ENCODE measurements at regions not wholly inside any gene's neighbourhood (a gene's known extent, or its start where the extent isn't known, plus 50 kb on each side); places are given as distances from the start of the nearest gene placed in this dataset.

GRCh38 chr1:10897321-10897980, 101.0 kb upstream of the CASZ1 start:
- H3K4me1 ChIP-seq (ENCODE audit: low read length), result no peaks in the 10 kb centered on the region
- H3K9me3 ChIP-seq (ENCODE audit: insufficient read depth, low read length), result no peaks in the 10 kb centered on the region
- H3K27me3 ChIP-seq (ENCODE audit: low read depth, low read length), result no peaks in the 10 kb centered on the region
- no peaks in the 10 kb centered on the region for H3K36me3 ChIP-seq (replicated peaks; ENCODE audit: low read depth, low read length)
- no peak overlapping the region for H2AFZ ChIP-seq (ENCODE audit: low read depth, low read length)
- no peaks in the 10 kb centered on the region for H4K20me1 ChIP-seq (ENCODE audit: insufficient read depth, low read length)
- no peak overlapping the region for H3K4me3 ChIP-seq (ENCODE audit: low read length)
- H3K4me2 ChIP-seq (ENCODE audit: low read length), result no peak overlapping the region
- H3K27ac ChIP-seq (ENCODE audit: low read length), result no peak overlapping the region
- TF ChIP-seq, protein P1, sequence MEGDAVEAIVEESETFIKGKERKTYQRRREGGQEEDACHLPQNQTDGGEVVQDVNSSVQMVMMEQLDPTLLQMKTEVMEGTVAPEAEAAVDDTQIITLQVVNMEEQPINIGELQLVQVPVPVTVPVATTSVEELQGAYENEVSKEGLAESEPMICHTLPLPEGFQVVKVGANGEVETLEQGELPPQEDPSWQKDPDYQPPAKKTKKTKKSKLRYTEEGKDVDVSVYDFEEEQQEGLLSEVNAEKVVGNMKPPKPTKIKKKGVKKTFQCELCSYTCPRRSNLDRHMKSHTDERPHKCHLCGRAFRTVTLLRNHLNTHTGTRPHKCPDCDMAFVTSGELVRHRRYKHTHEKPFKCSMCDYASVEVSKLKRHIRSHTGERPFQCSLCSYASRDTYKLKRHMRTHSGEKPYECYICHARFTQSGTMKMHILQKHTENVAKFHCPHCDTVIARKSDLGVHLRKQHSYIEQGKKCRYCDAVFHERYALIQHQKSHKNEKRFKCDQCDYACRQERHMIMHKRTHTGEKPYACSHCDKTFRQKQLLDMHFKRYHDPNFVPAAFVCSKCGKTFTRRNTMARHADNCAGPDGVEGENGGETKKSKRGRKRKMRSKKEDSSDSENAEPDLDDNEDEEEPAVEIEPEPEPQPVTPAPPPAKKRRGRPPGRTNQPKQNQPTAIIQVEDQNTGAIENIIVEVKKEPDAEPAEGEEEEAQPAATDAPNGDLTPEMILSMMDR (IDR thresholded peaks at IDR 0.05; ENCODE audit: low read depth, low read length), result no peak
- TF ChIP-seq EZH2phosphoT487 (IDR thresholded peaks at IDR 0.05; ENCODE audit: low read depth), result no peak
- no peaks in the 10 kb centered on the region for H3K79me2 ChIP-seq (ENCODE audit: low read length)
- no peak overlapping the region for H3K9ac ChIP-seq (ENCODE audit: low read length)

DNA sequence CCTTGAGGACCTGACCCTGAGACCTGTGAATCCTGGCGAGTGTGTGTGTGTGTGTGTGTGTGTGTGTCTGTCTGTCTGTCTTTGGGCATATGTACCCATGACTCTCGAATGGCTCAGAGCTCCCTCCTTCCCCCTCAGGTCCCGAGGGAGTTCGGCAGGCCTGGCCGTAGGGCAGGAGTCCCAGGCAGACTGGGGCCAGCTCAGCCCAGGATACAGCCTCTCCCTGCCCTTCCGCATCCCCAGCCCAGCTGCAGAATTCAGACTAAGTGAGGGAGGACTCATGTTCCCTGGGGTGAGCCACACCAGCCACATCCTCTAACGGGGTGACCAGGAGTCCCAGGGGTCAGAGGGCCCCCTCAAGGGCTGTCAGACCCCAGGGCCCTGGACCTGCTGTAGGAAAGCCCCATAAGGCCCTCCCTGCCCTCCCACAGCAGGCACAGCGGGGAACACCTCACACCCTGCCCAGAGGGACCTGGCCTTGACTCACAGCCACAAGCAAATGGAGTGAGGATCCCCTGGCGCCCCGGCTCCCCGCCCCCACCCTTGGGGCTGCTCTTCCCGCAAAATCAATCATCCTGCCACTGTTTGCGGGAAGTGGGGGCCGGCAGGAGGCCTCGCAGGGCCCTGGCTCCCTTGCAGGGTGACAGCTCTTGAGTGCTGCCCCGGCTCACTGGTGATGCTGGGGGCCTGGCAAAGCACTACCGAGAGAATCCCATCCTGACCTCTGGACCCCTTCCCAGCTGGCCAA, 101.7 kb upstream of the CASZ1 start:
- H3K36me3 ChIP-seq (replicated peaks; ENCODE audit: low read depth, low read length), result no peaks in the 10 kb centered on the region
- H3K27me3 ChIP-seq (ENCODE audit: low read depth, low read length), result no peaks in the 10 kb centered on the region
- no peak overlapping the region for H3K4me3 ChIP-seq (ENCODE audit: low read length)
- no peaks in the 10 kb centered on the region for H3K9me3 ChIP-seq (ENCODE audit: insufficient read depth, low read length)
- TF ChIP-seq EZH2phosphoT487 (IDR thresholded peaks at IDR 0.05; ENCODE audit: low read depth), result no peak
- TF ChIP-seq, protein P1 (IDR thresholded peaks at IDR 0.05; ENCODE audit: low read depth, low read length), result no peak
- no peak overlapping the region for H2AFZ ChIP-seq (ENCODE audit: low read depth, low read length)
- no peak overlapping the region for H3K27ac ChIP-seq (ENCODE audit: low read length)
- no peaks in the 10 kb centered on the region for H3K4me1 ChIP-seq (ENCODE audit: low read length)
- no peaks in the 10 kb centered on the region for H3K79me2 ChIP-seq (ENCODE audit: low read length)
- no peak overlapping the region for H3K4me2 ChIP-seq (ENCODE audit: low read length)
- no peak overlapping the region for H3K9ac ChIP-seq (ENCODE audit: low read length)
- no peaks in the 10 kb centered on the region for H4K20me1 ChIP-seq (ENCODE audit: insufficient read depth, low read length)

DNA sequence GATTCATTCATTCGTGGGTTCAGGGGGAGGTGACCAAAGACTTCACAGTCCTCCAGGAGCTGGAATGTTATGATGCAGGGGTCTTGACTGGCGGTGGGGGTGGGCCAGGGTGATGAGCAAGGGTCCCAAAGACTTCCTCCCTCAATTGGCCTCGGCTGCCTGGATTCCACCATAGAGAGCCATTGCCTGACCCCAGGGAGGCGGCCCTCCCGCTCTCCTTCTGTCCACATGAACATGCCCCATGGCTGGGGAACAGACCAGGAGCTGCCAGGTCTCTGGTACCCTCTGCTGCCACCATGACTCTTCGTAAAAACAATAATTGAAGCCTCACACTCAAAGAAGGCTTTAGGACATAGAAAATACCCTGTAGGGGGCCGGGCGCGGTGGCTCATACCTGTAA, 102.5 kb upstream of the CASZ1 start:
- no peak overlapping the region for H3K4me2 ChIP-seq (ENCODE audit: low read length)
- H3K4me1 ChIP-seq (ENCODE audit: low read length), result no peaks in the 10 kb centered on the region
- no peak for TF ChIP-seq EZH2phosphoT487 (IDR thresholded peaks at IDR 0.05; ENCODE audit: low read depth)
- TF ChIP-seq, protein P1 (IDR thresholded peaks at IDR 0.05; ENCODE audit: low read depth, low read length), result no peak
- H3K79me2 ChIP-seq (ENCODE audit: low read length), result no peaks in the 10 kb centered on the region
- H3K36me3 ChIP-seq (replicated peaks; ENCODE audit: low read depth, low read length), result no peaks in the 10 kb centered on the region
- H2AFZ ChIP-seq (ENCODE audit: low read depth, low read length), result no peak overlapping the region
- H3K27me3 ChIP-seq (ENCODE audit: low read depth, low read length), result peaks cover 7% of the 10 kb centered on the region; the same call in 1 of the 2 replicates
- no peak overlapping the region for H3K4me3 ChIP-seq (ENCODE audit: low read length)
- no peak overlapping the region for H3K9ac ChIP-seq (ENCODE audit: low read length)
- no peaks in the 10 kb centered on the region for H4K20me1 ChIP-seq (ENCODE audit: insufficient read depth, low read length)
- H3K27ac ChIP-seq (ENCODE audit: low read length), result no peak overlapping the region
- no peaks in the 10 kb centered on the region for H3K9me3 ChIP-seq (ENCODE audit: insufficient read depth, low read length)

- Histone ChIP-seq H3K9ac (ENCODE audit: low read length) (no peak overlapping the region), H3K79me2 (ENCODE audit: low read length) (no peaks in the 10 kb centered on the region), H2AFZ (ENCODE audit: low read depth, low read length) (no peak overlapping the region), H4K20me1 (ENCODE audit: insufficient read depth, low read length) (no peaks in the 10 kb centered on the region), H3K27me3 (ENCODE audit: low read depth, low read length) (peaks cover 14% of the 10 kb centered on the region), H3K4me2 (ENCODE audit: low read length) (no peak overlapping the region), H3K9me3 (ENCODE audit: insufficient read depth, low read length) (no peaks in the 10 kb centered on the region), H3K27ac (ENCODE audit: low read length) (no peak overlapping the region), H3K4me1 (ENCODE audit: low read length) (no peaks in the 10 kb centered on the region), H3K36me3 (replicated peaks; ENCODE audit: low read depth, low read length) (no peaks in the 10 kb centered on the region), H3K4me3 (ENCODE audit: low read length) (no peak overlapping the region)
- no peak for TF ChIP-seq EZH2phosphoT487 (IDR thresholded peaks at IDR 0.05; ENCODE audit: low read depth)
- TF ChIP-seq, protein P1 (IDR thresholded peaks at IDR 0.05; ENCODE audit: low read depth, low read length), result no peak
These were observed 103.2 kb upstream of the CASZ1 start for GRCh38 chr1:10899490-10900250.
